ENCODE measurements at regions not wholly inside any gene's neighbourhood (a gene's known extent, or its start where the extent isn't known, plus 50 kb on each side); places are given as distances from the start of the nearest gene placed in this dataset.

DNA sequence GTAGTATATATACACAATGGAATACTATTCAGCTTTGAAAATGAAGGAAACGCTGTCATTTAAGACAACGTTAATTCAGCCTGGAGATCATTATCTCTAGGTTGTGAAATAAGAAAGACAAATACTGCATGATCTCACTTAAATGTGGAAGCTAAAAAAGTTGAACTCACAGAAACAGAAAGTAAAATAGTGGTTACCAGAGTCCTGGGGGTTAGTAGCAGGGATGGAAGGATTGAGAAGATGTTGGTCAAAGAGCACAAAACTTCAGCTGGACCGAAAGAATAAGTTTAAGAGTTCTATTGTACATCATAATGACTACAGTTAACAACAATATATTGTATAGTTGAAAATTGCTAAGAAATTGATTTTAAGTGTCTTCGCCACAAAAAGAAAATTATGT, 670.3 kb downstream of the NR4A2 start:
- TF ChIP-seq POLR2A (IDR thresholded peaks at IDR 0.05): no peak
- TF ChIP-seq, protein P1, sequence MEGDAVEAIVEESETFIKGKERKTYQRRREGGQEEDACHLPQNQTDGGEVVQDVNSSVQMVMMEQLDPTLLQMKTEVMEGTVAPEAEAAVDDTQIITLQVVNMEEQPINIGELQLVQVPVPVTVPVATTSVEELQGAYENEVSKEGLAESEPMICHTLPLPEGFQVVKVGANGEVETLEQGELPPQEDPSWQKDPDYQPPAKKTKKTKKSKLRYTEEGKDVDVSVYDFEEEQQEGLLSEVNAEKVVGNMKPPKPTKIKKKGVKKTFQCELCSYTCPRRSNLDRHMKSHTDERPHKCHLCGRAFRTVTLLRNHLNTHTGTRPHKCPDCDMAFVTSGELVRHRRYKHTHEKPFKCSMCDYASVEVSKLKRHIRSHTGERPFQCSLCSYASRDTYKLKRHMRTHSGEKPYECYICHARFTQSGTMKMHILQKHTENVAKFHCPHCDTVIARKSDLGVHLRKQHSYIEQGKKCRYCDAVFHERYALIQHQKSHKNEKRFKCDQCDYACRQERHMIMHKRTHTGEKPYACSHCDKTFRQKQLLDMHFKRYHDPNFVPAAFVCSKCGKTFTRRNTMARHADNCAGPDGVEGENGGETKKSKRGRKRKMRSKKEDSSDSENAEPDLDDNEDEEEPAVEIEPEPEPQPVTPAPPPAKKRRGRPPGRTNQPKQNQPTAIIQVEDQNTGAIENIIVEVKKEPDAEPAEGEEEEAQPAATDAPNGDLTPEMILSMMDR (IDR thresholded peaks at IDR 0.05): no peak

Measured in ovary (tissue), 3 donors.